Ectodermal cell (in vitro differentiated cells): ENCODE measurements at regions not wholly inside any gene's neighbourhood (a gene's known extent, or its start where the extent isn't known, plus 50 kb on each side); places are given as distances from the start of the nearest gene placed in this dataset.

Experiments used
- H3K27ac ChIP-seq: 2 replicates; pipeline ENCODE4 v1.7.0; 2013; ENCODE audit warnings: mild to moderate bottlenecking, low read depth, low read length; ENCODE audit not compliant: insufficient read depth, poor library complexity, severe bottlenecking
- H3K27me3 ChIP-seq: 2 replicates; pipeline ENCODE4 v1.7.0; 2013; ENCODE audit warnings: mild to moderate bottlenecking, low read length; ENCODE audit not compliant: insufficient read depth, control insufficient read depth, poor library complexity, severe bottlenecking
- H3K36me3 ChIP-seq: one replicate; pipeline ENCODE4 v1.7.0; 2013; ENCODE audit warnings: low read length; ENCODE audit not compliant: control insufficient read depth, insufficient read depth
- H3K4me1 ChIP-seq: one replicate; pipeline ENCODE4 v1.7.0; 2013; ENCODE audit warnings: low read length; ENCODE audit not compliant: control insufficient read depth, insufficient read depth
- H3K4me3 ChIP-seq: 2 replicates; pipeline ENCODE4 v1.7.0; 2013; ENCODE audit warnings: low read depth, low read length, control low read depth; ENCODE audit not compliant: insufficient read depth
- H3K9me3 ChIP-seq: 2 replicates; pipeline ENCODE4 v1.7.0; 2013; ENCODE audit warnings: mild to moderate bottlenecking, low read length, moderate library complexity; ENCODE audit not compliant: control insufficient read depth
- WGBS, 2 experiments: methylation state at CpG; one replicate each; pipeline ENCODE4 v1.1.7; 2013; ENCODE audit warnings: missing lambda C conversion rate in 2 of 2; 5-methylcytosine and 5-hydroxymethylcytosine counted together

- H3K27me3 ChIP-seq: peaks cover 89% of the 10 kb centered on the region
- H3K36me3 ChIP-seq: no peaks in the 10 kb centered on the region
- H3K9me3 ChIP-seq: no peaks in the 10 kb centered on the region
- H3K4me1 ChIP-seq: peaks cover 8% of the 10 kb centered on the region
- no peak overlapping the region for H3K27ac ChIP-seq
- no peak overlapping the region for H3K4me3 ChIP-seq
- WGBS, 2 experiments: 1 to 2% methylated on average over 15 to 16 of the region's 16 CpGs
Observed at GRCh38 chr16:79298894-79299799, 301.4 kb downstream of the MAF start.

- Histone ChIP-seq H3K4me1 (peaks cover 8% of the 10 kb centered on the region), H3K4me3 (no peak overlapping the region), H3K9me3 (no peaks in the 10 kb centered on the region), H3K27me3 (peaks cover 89% of the 10 kb centered on the region), H3K27ac (no peak overlapping the region), H3K36me3 (no peaks in the 10 kb centered on the region)
- WGBS, 2 experiments: 60 to 61% methylated on average over 7 of the region's 7 CpGs
Observed at GRCh38 chr16:79298476-79298875, 302.1 kb downstream of the MAF start.

- peaks cover 89% of the 10 kb centered on the region for H3K27me3 ChIP-seq
- no peaks in the 10 kb centered on the region for H3K9me3 ChIP-seq
- H3K36me3 ChIP-seq: no peaks in the 10 kb centered on the region
- no peak overlapping the region for H3K4me3 ChIP-seq
- H3K4me1 ChIP-seq: peaks cover 8% of the 10 kb centered on the region
- 76% methylated on average over 4 of the region's 4 CpGs for WGBS, 2 experiments
- H3K27ac ChIP-seq: no peak overlapping the region
Observed at GRCh38 chr16:79297805-79298204, 302.7 kb downstream of the MAF start.

GRCh38 chr16:79297296-79297695 lies 303.2 kb downstream of the MAF start:
- Histone ChIP-seq H3K27ac (no peak overlapping the region), H3K27me3 (peaks cover 89% of the 10 kb centered on the region), H3K36me3 (no peaks in the 10 kb centered on the region), H3K4me1 (peaks cover 8% of the 10 kb centered on the region), H3K9me3 (no peaks in the 10 kb centered on the region), H3K4me3 (no peak overlapping the region)
- WGBS, 2 experiments: 93 to 95% methylated on average over 9 of the region's 9 CpGs

- no peak overlapping the region for H3K4me3 ChIP-seq
- H3K9me3 ChIP-seq: no peaks in the 10 kb centered on the region
- WGBS, 2 experiments: 83 to 87% methylated on average over 3 to 4 of the region's 4 CpGs
- no peaks in the 10 kb centered on the region for H3K36me3 ChIP-seq
- peaks cover 8% of the 10 kb centered on the region for H3K4me1 ChIP-seq
- peaks cover 89% of the 10 kb centered on the region for H3K27me3 ChIP-seq
- no peak overlapping the region for H3K27ac ChIP-seq
Observed at GRCh38 chr16:79296491-79296890, 304.0 kb downstream of the MAF start.

DNA sequence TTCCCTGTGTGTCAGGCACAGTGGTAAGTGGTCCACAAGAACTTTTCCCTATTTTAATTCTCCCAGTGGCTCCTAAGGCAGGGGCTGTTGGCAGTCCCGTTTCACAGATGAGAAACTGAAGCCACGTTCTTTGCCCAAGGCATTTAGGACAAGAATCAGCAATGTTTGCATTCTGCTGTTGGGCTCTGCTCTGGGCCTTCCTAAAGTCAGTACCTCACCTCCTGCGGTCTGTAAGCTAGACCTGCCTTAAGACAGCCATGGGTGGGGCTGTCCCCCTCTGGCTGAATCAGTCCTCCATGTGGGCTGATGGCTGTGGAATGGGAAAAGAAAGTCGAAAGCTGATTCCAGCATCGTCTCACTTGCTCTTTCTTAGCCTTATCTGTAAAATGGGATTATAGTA lies 304.8 kb downstream of the MAF start:
- Histone ChIP-seq H3K4me1 (peaks cover 8% of the 10 kb centered on the region), H3K9me3 (no peaks in the 10 kb centered on the region), H3K27ac (no peak overlapping the region), H3K36me3 (no peaks in the 10 kb centered on the region), H3K27me3 (peaks cover 89% of the 10 kb centered on the region), H3K4me3 (no peak overlapping the region)
- 82 to 85% methylated on average over 4 to 5 of the region's 5 CpGs for WGBS, 2 experiments

DNA sequence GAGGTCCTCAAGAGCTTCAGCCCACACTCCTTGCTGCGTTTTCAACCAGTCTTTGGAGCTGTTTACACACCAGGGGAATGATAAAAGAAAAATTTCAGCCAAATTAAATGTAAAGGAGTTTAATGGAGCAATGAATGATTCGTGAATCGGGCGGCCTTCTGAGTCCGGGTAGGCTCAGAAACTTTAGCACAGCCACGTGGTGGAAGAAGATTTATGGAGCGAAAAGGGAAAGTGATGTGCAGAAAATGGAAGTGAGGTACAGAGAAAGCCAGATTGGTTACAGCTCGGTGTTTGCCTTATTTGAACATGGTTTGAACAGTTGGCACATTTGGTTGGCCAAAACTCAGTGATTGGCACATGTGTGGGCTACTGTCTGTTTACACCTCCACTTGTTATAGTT lies 305.4 kb downstream of the MAF start:
- Histone ChIP-seq H3K27me3 (peaks cover 89% of the 10 kb centered on the region), H3K9me3 (no peaks in the 10 kb centered on the region), H3K4me3 (no peak overlapping the region), H3K27ac (no peak overlapping the region), H3K4me1 (peaks cover 8% of the 10 kb centered on the region), H3K36me3 (no peaks in the 10 kb centered on the region)
- WGBS, 2 experiments: 93% methylated on average over 8 of the region's 8 CpGs

- Histone ChIP-seq H3K4me1 (peaks cover 8% of the 10 kb centered on the region), H3K27me3 (peaks cover 87% of the 10 kb centered on the region), H3K4me3 (no peak overlapping the region), H3K9me3 (no peaks in the 10 kb centered on the region), H3K27ac (no peak overlapping the region), H3K36me3 (no peaks in the 10 kb centered on the region)
- WGBS, 2 experiments: 85 to 90% methylated on average over 1 to 2 of the region's 2 CpGs
Observed at GRCh38 chr16:79294568-79294967, 306.0 kb downstream of the MAF start.

DNA sequence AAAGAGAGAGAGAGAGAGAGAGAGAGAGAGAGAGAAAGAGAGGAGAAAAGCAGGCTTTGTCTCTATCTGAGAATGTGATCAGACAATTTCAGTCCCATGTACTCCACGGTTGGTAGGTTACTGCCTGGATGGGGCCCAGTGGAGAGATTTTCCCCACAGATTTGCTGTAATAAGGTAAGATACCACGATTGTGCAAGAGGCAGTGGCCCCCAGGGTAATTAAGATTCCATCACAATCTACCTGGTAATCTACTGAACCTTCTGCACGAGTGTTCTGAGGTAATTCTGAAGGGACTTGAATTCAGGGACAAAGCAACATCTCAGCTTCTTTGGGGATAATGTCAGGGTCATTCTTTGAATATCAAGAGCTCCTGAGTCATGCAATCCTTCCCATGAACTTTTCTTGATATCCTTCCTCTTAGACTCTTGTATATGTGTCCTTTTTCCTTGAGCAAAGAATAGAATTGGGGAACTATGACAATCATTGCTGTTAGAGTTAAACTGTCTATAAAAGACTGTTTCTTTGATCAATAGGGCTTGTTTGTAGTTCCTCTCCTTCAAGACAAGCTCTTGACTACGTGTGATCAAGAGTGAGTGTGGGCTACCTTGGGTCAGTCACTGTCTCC lies 306.6 kb downstream of the MAF start:
- H3K4me3 ChIP-seq: no peak overlapping the region
- peaks cover 8% of the 10 kb centered on the region for H3K4me1 ChIP-seq
- no peaks in the 10 kb centered on the region for H3K9me3 ChIP-seq
- H3K27ac ChIP-seq: no peak overlapping the region
- 91% methylated on average over 4 of the region's 4 CpGs for WGBS, 2 experiments
- no peaks in the 10 kb centered on the region for H3K36me3 ChIP-seq
- H3K27me3 ChIP-seq: peaks cover 93% of the 10 kb centered on the region

- Histone ChIP-seq H3K4me3 (no peak overlapping the region), H3K27ac (no peak overlapping the region), H3K4me1 (no peaks in the 10 kb centered on the region), H3K27me3 (peaks cover 64% of the 10 kb centered on the region), H3K36me3 (no peaks in the 10 kb centered on the region), H3K9me3 (no peaks in the 10 kb centered on the region)
- 88 to 90% methylated on average over 4 of the region's 4 CpGs for WGBS, 2 experiments
Observed at GRCh38 chr16:79288066-79288465, 312.5 kb downstream of the MAF start.
